NCI-H187 (cell line): ENCODE measurements at regions not wholly inside any gene's neighbourhood (a gene's known extent, or its start where the extent isn't known, plus 50 kb on each side); places are given as distances from the start of the nearest gene placed in this dataset.

Source experiments
- DNase-seq, 2 experiments: peaks; one replicate each; lab custom pipeline; 2025; lab: John Stamatoyannopoulos, UW

GRCh38 chr22:27203276-27203660 lies 545.9 kb downstream of the MIAT start:
- DNase-seq, result no peak

- no peak for DNase-seq
Measured at GRCh38 chr22:27204280-27204679, 546.9 kb downstream of the MIAT start.

- DNase-seq, result no peak
Measured at GRCh38 chr22:27204817-27205216, 547.4 kb downstream of the MIAT start.

- no peak for DNase-seq
Measured at GRCh38 chr22:27205492-27206373, 548.3 kb downstream of the MIAT start.

GRCh38 chr22:27206374-27207133 lies 549.2 kb downstream of the MIAT start:
- no peak for DNase-seq

GRCh38 chr22:27207266-27207665 lies 549.9 kb downstream of the MIAT start:
- no peak for DNase-seq

GRCh38 chr22:27207907-27208306 lies 550.5 kb downstream of the MIAT start:
- no peak for DNase-seq

GRCh38 chr22:27210111-27210730 lies 552.8 kb downstream of the MIAT start:
- no peak for DNase-seq

- no peak for DNase-seq
Measured at GRCh38 chr22:27212102-27212501, 554.7 kb downstream of the MIAT start.

GRCh38 chr22:27212617-27213177 lies 555.3 kb downstream of the MIAT start:
- no peak for DNase-seq

- no peak for DNase-seq
Measured at GRCh38 chr22:27213294-27213693, 555.9 kb downstream of the MIAT start.

- no peak for DNase-seq
Measured at GRCh38 chr22:27213766-27214581, 556.6 kb downstream of the MIAT start.

GRCh38 chr22:27214691-27215090 lies 557.3 kb downstream of the MIAT start:
- DNase-seq, result no peak

GRCh38 chr22:27215871-27216270 lies 558.5 kb downstream of the MIAT start:
- no peak for DNase-seq

- no peak for DNase-seq
Measured at GRCh38 chr22:27216444-27216843, 559.1 kb downstream of the MIAT start.

GRCh38 chr22:27217154-27217553 lies 559.8 kb downstream of the MIAT start:
- no peak for DNase-seq

GRCh38 chr22:27218012-27218920 lies 560.9 kb downstream of the MIAT start:
- no peak for DNase-seq

- no peak for DNase-seq
Measured at GRCh38 chr22:27219036-27219435, 561.6 kb downstream of the MIAT start.

- no peak for DNase-seq
Measured at GRCh38 chr22:27220339-27220738, 563.0 kb downstream of the MIAT start.

GRCh38 chr22:27222178-27222577 lies 564.8 kb downstream of the MIAT start:
- no peak for DNase-seq
